ENCODE measurements at regions not wholly inside any gene's neighbourhood (a gene's known extent, or its start where the extent isn't known, plus 50 kb on each side); places are given as distances from the start of the nearest gene placed in this dataset.

DNA sequence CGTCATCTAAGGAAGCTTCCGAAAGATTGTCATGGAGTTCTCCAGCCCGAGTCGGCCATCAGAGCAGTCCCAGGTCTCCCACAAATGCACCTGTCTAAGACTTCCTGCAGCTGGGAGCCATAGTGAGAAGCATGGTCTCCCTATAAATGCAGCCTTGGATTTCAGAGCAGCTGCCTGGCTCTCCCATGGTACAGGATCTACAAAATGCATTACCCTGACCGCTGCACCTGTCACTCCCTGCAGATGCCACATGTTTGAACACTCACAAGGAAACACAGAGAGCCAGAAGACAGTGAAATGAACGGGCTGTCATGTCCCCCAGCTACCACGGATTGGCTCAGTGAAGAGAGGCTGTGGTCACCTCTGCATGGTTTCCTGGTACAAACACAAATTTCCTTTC is 702.7 kb downstream of the MED13L start:
- Histone ChIP-seq H3K9ac (ENCODE audit: insufficient read depth, low read length, poor library complexity, severe bottlenecking) (no peak overlapping the region), H4K20me1 (ENCODE audit: insufficient read depth, low read length) (no peaks in the 10 kb centered on the region), H3K36me3 (replicated peaks in 1 of 2; ENCODE audit: control insufficient read depth in 1 of 2, insufficient read depth in 2 of 2, low read length in 2 of 2) (no peaks in the 10 kb centered on the region), H3K4me2 (replicated peaks; ENCODE audit: extremely low read depth, low read length, poor library complexity, severe bottlenecking) (no peak overlapping the region), H3K79me2 (ENCODE audit: insufficient read depth, low read length) (no peaks in the 10 kb centered on the region), H3K4me1 (ENCODE audit: control insufficient read depth in 1 of 2, insufficient read depth in 2 of 2, low read length in 2 of 2) (no peaks in the 10 kb centered on the region), H3K27ac (ENCODE audit: low read depth in 1 of 2, low read length in 2 of 2) (no peak overlapping the region), H2AFZ (ENCODE audit: insufficient read depth, low read depth, low read length, poor library complexity, severe bottlenecking) (no peak overlapping the region), H3K27me3 (ENCODE audit: control insufficient read depth in 2 of 2, insufficient read depth in 2 of 2, low read length in 2 of 2) (no peaks in the 10 kb centered on the region), H3K9me3 (replicated peaks in 1 of 2; ENCODE audit: control insufficient read depth in 1 of 2, insufficient read depth in 1 of 2, low read length in 2 of 2) (no peaks in the 10 kb centered on the region), H3K4me3 (replicated peaks in 1 of 3; ENCODE audit: low read depth in 2 of 3, low read length in 3 of 3) (no peak overlapping the region)
- H3K27ac Mint-ChIP-seq: no peak overlapping the region
- intact Hi-C loops (cut with micrococcal nuclease): no loop called here
- H3K4me3 Mint-ChIP-seq: no peak overlapping the region
- TF ChIP-seq, protein P1, sequence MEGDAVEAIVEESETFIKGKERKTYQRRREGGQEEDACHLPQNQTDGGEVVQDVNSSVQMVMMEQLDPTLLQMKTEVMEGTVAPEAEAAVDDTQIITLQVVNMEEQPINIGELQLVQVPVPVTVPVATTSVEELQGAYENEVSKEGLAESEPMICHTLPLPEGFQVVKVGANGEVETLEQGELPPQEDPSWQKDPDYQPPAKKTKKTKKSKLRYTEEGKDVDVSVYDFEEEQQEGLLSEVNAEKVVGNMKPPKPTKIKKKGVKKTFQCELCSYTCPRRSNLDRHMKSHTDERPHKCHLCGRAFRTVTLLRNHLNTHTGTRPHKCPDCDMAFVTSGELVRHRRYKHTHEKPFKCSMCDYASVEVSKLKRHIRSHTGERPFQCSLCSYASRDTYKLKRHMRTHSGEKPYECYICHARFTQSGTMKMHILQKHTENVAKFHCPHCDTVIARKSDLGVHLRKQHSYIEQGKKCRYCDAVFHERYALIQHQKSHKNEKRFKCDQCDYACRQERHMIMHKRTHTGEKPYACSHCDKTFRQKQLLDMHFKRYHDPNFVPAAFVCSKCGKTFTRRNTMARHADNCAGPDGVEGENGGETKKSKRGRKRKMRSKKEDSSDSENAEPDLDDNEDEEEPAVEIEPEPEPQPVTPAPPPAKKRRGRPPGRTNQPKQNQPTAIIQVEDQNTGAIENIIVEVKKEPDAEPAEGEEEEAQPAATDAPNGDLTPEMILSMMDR (IDR thresholded peaks at IDR 0.05): no peak
- H3K9me3 Mint-ChIP-seq: no peaks in the 10 kb centered on the region
- H3K36me3 Mint-ChIP-seq: no peaks in the 10 kb centered on the region
- WGBS (ENCODE audit: insufficient coverage): 73% methylated on average over 7 of the region's 7 CpGs
- H3K27me3 Mint-ChIP-seq (ENCODE audit: low read depth in 3 of 3): peaks cover 0 to 1% (median 0%) of the 10 kb centered on the region in 3 donors
- no peak for DNase-seq
- no peaks in the 10 kb centered on the region for H3K4me1 Mint-ChIP-seq

DNA sequence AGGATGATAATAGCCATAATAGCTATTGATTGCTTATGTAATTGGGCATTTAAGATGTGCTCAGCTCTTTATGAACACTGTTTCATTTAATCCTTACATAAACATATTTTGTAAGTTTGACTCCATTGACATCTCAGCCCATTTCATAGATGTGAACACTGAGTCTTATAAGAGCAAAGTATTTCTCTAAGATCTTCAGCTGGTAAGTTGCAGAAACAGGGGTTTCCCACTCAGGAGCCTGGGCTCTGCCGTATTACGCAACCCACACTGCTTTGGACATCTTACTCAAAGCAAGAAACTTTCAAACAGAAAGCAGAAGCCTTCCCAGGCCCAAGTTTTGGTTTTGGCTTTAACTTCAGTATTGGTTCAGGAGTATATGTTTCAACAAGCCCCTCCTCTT is 705.1 kb downstream of the MED13L start:
- Histone ChIP-seq H3K4me1 (ENCODE audit: control insufficient read depth in 1 of 2, insufficient read depth in 2 of 2, low read length in 2 of 2) (no peaks in the 10 kb centered on the region), H3K9me3 (replicated peaks in 1 of 2; ENCODE audit: control insufficient read depth in 1 of 2, insufficient read depth in 1 of 2, low read length in 2 of 2) (no peaks in the 10 kb centered on the region), H3K4me2 (replicated peaks; ENCODE audit: extremely low read depth, low read length, poor library complexity, severe bottlenecking) (no peak overlapping the region), H3K79me2 (ENCODE audit: insufficient read depth, low read length) (no peaks in the 10 kb centered on the region), H3K36me3 (replicated peaks in 1 of 2; ENCODE audit: control insufficient read depth in 1 of 2, insufficient read depth in 2 of 2, low read length in 2 of 2) (no peaks in the 10 kb centered on the region), H3K27me3 (ENCODE audit: control insufficient read depth in 2 of 2, insufficient read depth in 2 of 2, low read length in 2 of 2) (no peaks in the 10 kb centered on the region), H4K20me1 (ENCODE audit: insufficient read depth, low read length) (no peaks in the 10 kb centered on the region), H3K9ac (ENCODE audit: insufficient read depth, low read length, poor library complexity, severe bottlenecking) (no peak overlapping the region), H2AFZ (ENCODE audit: insufficient read depth, low read depth, low read length, poor library complexity, severe bottlenecking) (no peak overlapping the region), H3K27ac (ENCODE audit: low read depth in 1 of 2, low read length in 2 of 2) (no peak overlapping the region), H3K4me3 (replicated peaks in 1 of 3; ENCODE audit: low read depth in 2 of 3, low read length in 3 of 3) (no peak overlapping the region)
- Mint-ChIP-seq H3K4me3 (no peak overlapping the region), H3K27me3 (ENCODE audit: low read depth in 3 of 3) (peaks cover 0 to 2% (median 1%) of the 10 kb centered on the region in 3 donors), H3K4me1 (no peaks in the 10 kb centered on the region), H3K27ac (no peak overlapping the region), H3K9me3 (no peaks in the 10 kb centered on the region), H3K36me3 (no peaks in the 10 kb centered on the region)
- TF ChIP-seq, protein P1 (IDR thresholded peaks at IDR 0.05): no peak
- intact Hi-C loops (cut with micrococcal nuclease): no loop called here
- no peak for DNase-seq
- WGBS (ENCODE audit: insufficient coverage): 80% methylated on average over 2 of the region's 2 CpGs
